ENCODE measurements at regions not wholly inside any gene's neighbourhood (a gene's known extent, or its start where the extent isn't known, plus 50 kb on each side); places are given as distances from the start of the nearest gene placed in this dataset.

DNA sequence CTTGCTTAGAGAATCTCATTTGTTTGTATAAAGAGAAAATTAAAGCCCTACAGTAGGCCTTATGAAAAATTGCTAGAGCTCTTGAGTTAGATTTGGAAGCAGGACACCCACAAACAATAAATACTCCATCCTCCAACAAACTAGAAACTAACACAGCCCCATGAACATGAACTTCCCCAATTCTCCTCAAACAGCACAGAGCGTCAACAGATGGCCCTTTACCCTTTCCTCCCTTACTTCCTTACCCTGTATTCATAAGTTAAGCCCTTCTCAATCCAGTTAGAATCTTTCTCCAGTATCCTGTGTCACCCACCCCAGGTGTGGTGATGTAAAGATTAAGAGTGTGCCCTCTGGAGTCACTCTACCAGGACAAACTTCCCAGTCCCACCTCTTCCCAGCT lies 113.7 kb downstream of the UNC5CL start:
- no peak overlapping the region for H3K4me2 ChIP-seq (ENCODE audit: control insufficient read depth, extremely low read depth, insufficient read depth, low read depth, low read length)
- no peak for TF ChIP-seq EZH2 (IDR thresholded peaks at IDR 0.05; ENCODE audit: low read length)
- TF ChIP-seq, protein P1, sequence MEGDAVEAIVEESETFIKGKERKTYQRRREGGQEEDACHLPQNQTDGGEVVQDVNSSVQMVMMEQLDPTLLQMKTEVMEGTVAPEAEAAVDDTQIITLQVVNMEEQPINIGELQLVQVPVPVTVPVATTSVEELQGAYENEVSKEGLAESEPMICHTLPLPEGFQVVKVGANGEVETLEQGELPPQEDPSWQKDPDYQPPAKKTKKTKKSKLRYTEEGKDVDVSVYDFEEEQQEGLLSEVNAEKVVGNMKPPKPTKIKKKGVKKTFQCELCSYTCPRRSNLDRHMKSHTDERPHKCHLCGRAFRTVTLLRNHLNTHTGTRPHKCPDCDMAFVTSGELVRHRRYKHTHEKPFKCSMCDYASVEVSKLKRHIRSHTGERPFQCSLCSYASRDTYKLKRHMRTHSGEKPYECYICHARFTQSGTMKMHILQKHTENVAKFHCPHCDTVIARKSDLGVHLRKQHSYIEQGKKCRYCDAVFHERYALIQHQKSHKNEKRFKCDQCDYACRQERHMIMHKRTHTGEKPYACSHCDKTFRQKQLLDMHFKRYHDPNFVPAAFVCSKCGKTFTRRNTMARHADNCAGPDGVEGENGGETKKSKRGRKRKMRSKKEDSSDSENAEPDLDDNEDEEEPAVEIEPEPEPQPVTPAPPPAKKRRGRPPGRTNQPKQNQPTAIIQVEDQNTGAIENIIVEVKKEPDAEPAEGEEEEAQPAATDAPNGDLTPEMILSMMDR (optimal IDR thresholded peaks at IDR 0.05 in 1 of 3, IDR thresholded peaks at IDR 0.05 in 1 of 3, conservative IDR thresholded peaks at IDR 0.05 in 1 of 3; ENCODE audit: extremely low read depth in 1 of 3, insufficient read depth in 2 of 3, low read length in 3 of 3) = no peak
- H2AFZ ChIP-seq (ENCODE audit: control insufficient read depth, low read length) = no peak overlapping the region
- DNase-seq (ENCODE audit: low read depth, low spot score) = no peak
- H3K4me3 ChIP-seq (ENCODE audit: control insufficient read depth in 2 of 3, extremely low read depth in 1 of 3, insufficient read depth in 2 of 3, low read depth in 1 of 3, low read length in 3 of 3) = no peak overlapping the region
- H3K9me3 ChIP-seq (ENCODE audit: control insufficient read depth, low read depth, low read length) = no peaks in the 10 kb centered on the region
- no peak for FAIRE-seq
- dilution Hi-C loops (cut with MboI; ENCODE audit: extremely low pct_ligation_motif_present, low sequenced_read_pairs) = no loop called here
- H3K27me3 ChIP-seq (ENCODE audit: control insufficient read depth, extremely low read depth, insufficient read depth, low read length) = no peaks in the 10 kb centered on the region
- H3K27ac ChIP-seq (ENCODE audit: control insufficient read depth, insufficient read depth, low read length) = no peak overlapping the region
- no peaks in the 10 kb centered on the region for H3K4me1 ChIP-seq (ENCODE audit: control insufficient read depth, extremely low read depth, insufficient read depth, low read length)
- H3K36me3 ChIP-seq (ENCODE audit: control insufficient read depth in 2 of 2, extremely low read depth in 1 of 2, insufficient read depth in 2 of 2, low read length in 2 of 2) = no peaks in the 10 kb centered on the region
- no peaks in the 10 kb centered on the region for H3K9me1 ChIP-seq (ENCODE audit: control insufficient read depth, extremely low read depth, insufficient read depth, low read length)
- H3K79me2 ChIP-seq (ENCODE audit: control insufficient read depth, insufficient read depth, low read length) = no peaks in the 10 kb centered on the region
- no peaks in the 10 kb centered on the region for H4K20me1 ChIP-seq (ENCODE audit: control insufficient read depth, extremely low read depth, insufficient read depth, low read length)
- H3K9ac ChIP-seq (ENCODE audit: control insufficient read depth, extremely low read depth, insufficient read depth, low read length) = no peak overlapping the region

DNA sequence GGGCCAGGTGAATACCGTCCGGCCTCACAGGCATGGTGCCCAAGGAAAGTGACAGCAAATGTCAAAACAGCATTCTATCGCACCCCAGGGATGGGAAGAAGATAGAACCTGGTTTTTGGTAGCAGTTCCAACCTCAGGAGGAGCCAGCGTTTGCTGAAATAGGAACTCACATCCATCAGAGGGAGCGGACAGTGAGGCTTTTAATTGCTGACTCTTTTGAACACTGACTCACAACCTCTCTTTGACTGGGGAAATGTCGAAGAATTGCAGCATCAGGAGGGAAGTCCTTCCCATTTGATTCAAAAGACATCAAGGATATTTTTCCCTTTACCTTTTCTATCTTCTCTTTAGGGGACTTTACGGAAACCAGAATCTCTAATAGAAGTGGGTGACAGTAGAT lies 114.2 kb downstream of the UNC5CL start:
- no peaks in the 10 kb centered on the region for H4K20me1 ChIP-seq (ENCODE audit: control insufficient read depth, extremely low read depth, insufficient read depth, low read length)
- no peaks in the 10 kb centered on the region for H3K36me3 ChIP-seq (ENCODE audit: control insufficient read depth in 2 of 2, extremely low read depth in 1 of 2, insufficient read depth in 2 of 2, low read length in 2 of 2)
- TF ChIP-seq, protein P1 (optimal IDR thresholded peaks at IDR 0.05 in 1 of 3, IDR thresholded peaks at IDR 0.05 in 1 of 3, conservative IDR thresholded peaks at IDR 0.05 in 1 of 3; ENCODE audit: extremely low read depth in 1 of 3, insufficient read depth in 2 of 3, low read length in 3 of 3) = no peak
- no peak for TF ChIP-seq EZH2 (IDR thresholded peaks at IDR 0.05; ENCODE audit: low read length)
- H3K9me1 ChIP-seq (ENCODE audit: control insufficient read depth, extremely low read depth, insufficient read depth, low read length) = no peaks in the 10 kb centered on the region
- no peak overlapping the region for H3K27ac ChIP-seq (ENCODE audit: control insufficient read depth, insufficient read depth, low read length)
- H2AFZ ChIP-seq (ENCODE audit: control insufficient read depth, low read length) = no peak overlapping the region
- H3K79me2 ChIP-seq (ENCODE audit: control insufficient read depth, insufficient read depth, low read length) = no peaks in the 10 kb centered on the region
- no peak overlapping the region for H3K4me3 ChIP-seq (ENCODE audit: control insufficient read depth in 2 of 3, extremely low read depth in 1 of 3, insufficient read depth in 2 of 3, low read depth in 1 of 3, low read length in 3 of 3)
- dilution Hi-C loops (cut with MboI; ENCODE audit: extremely low pct_ligation_motif_present, low sequenced_read_pairs) = no loop called here
- DNase-seq (ENCODE audit: low read depth, low spot score) = no peak
- H3K9ac ChIP-seq (ENCODE audit: control insufficient read depth, extremely low read depth, insufficient read depth, low read length) = no peak overlapping the region
- H3K4me1 ChIP-seq (ENCODE audit: control insufficient read depth, extremely low read depth, insufficient read depth, low read length) = no peaks in the 10 kb centered on the region
- no peak overlapping the region for H3K4me2 ChIP-seq (ENCODE audit: control insufficient read depth, extremely low read depth, insufficient read depth, low read depth, low read length)
- FAIRE-seq = no peak
- no peaks in the 10 kb centered on the region for H3K27me3 ChIP-seq (ENCODE audit: control insufficient read depth, extremely low read depth, insufficient read depth, low read length)
- no peaks in the 10 kb centered on the region for H3K9me3 ChIP-seq (ENCODE audit: control insufficient read depth, low read depth, low read length)
